ENCODE measurements at regions not wholly inside any gene's neighbourhood (a gene's known extent, or its start where the extent isn't known, plus 50 kb on each side); places are given as distances from the start of the nearest gene placed in this dataset.
A peak's percentile ranks its signal among the peaks of the same experiment; 100 is the strongest.
"Not testable (repeated sequence)": the region's sequence is repeated elsewhere in the genome, so short reads cannot be mapped to it uniquely, and the experiment has no call there.

DNA sequence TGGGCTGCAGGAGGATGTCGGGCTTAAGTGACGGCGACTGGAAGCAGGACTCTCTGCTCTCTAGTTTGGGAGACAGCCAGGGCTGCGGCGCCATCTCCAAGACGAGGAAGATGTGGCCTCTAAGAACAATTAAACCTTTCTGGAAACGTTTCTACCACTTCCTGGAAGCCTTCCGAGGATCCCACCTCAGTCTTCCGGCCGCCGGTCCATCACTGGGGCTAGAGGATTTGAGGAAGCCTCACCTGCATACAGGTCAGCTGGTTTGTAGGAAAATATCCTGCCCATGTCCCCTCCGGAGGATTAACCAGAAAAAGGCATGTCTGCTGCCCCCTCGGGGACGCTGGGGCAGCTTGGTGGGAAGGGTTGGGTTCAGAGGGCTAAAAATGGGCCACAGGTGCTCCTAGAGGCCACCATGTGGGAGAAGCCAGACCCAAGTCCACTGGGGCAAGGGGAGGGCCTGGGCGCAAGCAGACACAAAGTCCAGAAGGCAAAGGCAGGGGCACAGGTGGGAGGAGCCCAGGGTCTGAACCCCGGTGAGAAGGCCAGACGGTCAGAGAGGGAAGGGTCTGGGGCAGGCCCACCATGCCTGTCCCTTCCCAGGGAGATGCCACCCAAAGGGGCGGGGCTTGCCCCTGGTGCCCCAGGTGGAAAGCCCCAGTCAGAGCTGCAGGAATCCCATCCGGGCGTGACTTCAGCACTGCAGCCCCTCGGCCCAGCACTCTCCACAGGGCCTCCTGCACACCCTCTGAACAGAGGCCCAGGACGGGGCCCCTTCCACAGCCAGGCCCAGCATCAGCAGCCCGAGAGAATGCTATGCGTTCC lies 82.2 kb upstream of the ID2 start:
- no peak for DNase-seq

DNA sequence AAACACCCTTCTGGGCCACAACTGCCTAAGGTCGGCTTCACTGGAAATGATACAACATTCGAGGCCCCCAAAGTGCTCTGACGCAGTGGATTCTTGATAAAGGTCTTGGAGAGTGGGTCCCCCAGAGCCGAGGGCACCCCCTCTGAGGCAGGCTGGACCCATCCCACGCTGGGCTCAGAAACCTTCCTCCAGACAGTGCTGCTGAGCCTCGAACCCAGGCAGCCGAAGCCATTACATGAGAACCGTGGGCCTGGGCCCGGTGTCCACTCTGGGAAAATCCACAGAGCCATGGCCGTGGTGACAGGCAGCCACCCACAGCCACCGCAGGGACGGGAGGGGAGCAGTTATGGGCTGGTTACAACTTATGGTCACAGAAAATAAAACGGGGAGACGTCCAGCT lies 81.4 kb upstream of the ID2 start:
- no peak for DNase-seq

DNA sequence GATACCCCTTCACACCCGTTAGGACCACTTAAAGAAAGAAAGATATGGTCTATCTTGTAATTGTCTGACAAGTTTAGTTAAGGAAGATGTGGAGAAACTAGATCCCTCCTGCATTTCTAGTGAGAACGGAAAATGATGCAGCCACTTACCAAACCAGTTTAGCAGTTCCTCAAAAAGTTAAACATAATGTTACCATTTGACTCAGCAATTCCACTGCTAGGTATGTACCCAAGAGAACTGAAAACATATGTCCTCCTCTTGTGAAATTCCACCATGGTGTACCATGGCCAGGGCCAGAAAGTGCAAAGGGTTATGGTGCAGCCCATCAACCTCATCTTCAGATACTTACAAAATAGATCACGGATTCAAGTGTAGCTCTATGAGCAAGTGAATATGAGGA lies 79.0 kb upstream of the ID2 start:
- no peak for DNase-seq

DNA sequence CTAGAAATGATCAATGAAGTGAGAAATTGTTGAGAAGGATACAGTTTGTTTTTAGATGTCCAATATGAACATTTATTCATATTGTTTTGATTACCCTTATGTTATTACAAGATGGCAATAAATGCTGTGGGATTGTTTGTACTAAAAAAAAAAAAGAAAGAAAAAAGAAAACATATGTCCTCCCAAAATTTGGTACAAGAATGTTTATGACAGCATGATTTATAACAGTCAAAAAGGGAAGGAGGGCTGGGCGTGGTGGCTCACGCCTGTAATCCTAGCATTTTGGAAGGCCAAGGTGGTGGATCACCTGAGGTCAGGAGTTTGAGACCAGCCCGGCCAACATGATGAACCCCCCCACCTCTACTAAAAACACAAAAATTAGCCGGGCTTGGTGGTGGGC lies 78.5 kb upstream of the ID2 start:
- not testable (repeated sequence) for DNase-seq

DNA sequence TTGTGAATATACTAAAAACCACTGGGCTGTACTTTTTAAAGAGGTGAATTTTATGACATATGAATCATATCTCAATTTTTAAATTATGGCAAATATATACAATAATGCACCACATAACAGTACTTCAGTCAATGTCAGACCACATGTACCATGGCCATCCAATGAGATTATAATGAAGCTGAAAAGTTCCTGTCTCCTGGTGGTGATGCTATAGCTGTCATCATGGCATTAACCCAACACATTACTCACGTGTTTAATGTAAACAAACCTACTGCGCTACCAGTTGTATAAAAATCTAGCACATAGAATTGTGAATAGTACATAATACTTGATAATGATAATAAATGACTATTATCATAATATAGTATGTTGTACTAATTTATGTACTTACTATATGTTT lies 77.6 kb upstream of the ID2 start:
- DNase-seq = no peak

DNA sequence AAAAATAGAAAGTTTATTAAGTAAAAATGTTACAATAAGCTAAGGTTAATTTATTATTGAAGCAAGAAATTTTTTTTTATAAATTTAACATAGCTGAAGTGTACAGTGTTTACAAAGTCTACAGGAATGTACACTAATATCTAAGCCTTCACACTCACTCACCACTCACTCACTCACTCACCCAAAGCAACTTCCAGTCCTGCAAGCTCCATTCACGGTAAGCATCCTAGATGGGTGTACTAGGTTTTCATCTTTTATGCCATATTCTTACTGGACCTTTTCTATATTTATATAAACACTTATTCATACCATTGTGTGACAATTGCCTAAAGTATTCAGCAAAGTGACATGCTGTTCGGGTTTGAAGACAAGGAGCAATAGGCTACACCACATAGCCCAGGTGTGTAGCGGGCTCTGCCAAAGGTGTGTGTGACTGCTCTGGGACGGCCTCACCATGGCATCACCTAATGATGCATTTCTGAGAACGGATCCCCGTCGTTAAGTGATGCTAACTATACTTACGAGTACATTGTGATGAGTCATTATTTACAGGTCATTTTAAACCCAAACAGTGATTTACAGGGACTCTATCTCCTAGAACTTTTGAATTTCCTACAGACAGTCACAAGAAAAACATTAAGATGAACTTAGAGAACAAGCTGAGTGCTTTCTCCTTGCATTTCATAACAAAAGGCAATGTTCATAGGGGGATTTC lies 76.3 kb upstream of the ID2 start:
- peak; percentile 14 for DNase-seq

DNA sequence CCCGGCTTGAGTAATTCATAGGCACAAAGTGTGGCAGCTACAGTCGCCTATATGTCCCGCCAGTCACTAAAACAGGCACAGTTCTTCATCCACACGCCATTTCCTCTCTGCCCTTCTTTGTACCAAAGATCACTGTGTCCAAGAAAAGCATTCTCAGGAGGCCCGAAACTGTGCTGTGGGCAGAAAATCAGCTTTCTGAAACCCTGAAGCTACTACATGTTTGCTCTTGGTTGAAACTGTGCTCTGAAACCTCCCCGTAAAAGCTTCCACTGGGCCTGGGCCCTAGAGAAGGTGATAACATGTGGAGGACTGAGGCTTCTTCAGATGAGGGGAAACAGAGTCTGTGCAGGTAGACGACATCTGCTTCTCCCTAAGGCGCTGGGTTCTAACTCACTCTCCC lies 75.6 kb upstream of the ID2 start:
- DNase-seq = no peak

DNA sequence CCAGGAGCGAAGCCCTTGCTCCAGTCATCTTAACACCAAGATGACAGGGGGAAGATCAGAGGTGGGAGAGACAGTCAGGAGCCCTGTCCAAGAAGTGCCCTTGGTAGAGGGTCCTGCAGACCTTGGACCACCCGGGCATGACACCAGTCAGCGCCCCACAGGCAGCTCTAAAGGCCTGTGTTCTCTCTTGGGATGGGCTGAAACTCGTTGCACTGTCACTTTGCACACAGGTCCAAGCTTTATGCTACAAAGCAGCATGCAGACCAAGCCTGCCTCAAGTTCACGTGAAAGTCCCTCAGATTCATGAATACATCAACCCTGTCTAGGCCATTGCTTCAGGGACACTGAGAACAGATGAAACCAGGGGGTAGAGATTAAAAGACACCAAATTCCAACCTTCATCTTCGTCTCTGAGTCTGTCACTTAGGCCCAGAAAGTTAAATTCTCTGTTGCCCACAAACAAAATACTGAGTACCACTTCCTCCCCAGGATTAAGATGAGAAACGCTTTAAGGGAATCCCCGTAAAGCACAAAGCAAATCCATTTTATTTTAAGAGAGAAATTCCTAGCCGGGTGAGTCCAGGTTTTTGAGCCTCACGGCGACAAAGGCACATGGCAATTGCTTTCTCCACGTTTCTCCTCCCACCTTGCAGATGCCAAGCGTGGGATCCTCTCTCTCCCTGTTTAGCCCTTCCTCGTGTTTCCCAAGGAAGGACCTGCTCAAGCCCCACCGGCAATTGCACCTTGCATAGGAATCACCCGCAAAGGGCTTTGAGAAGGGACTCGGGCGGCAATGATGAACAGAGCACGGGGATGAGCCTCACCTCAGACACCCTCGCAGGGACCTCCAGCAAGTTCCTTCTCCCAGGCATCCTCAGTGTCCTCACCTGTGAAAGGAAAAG lies 75.0 kb upstream of the ID2 start:
- no peak for DNase-seq

DNA sequence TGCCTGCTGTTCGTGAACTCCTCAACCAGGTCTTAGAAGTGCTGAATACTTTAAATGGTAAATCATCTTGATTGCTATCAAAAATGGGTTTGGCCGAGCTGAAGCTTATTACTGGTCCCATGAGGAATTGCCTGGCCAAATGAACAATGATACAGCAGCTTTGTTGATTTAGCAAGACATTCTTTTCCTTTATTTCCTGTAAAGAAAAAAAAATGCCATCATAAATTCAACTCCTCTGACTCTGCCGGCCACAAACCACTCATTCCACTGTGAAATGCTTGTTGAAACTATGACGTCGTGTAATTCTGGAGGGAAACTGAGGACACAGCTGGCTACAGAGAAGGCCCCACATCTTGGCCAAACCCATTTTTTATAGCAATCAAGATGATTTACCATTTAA lies 74.2 kb upstream of the ID2 start:
- DNase-seq = peak; percentile 82

DNA sequence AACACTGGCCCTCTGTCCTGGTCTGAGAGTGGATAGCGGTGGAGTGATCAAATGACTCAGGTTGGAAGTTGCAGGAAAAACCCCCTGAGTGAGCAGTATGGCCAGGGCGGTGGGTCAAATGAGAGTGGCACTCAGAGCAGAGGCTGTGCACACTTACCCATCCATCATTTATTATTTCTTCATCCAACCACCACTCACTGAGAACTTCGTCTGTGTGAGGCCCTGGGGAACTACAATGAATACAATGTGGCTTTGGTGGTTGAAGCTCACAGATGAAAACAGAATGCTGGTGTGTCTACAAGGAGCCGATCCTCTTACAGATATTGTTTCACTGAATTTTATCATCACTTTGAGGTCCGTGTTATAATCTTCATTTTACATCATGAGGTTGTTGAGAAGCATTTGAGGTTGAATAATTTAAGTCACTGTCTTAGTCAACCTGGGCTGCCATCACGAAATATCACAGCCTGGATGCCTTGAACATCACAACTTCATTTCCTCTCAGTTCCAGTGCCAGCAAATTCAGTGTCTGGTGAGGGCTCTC lies 73.4 kb upstream of the ID2 start:
- DNase-seq = peak; percentile 77

DNA sequence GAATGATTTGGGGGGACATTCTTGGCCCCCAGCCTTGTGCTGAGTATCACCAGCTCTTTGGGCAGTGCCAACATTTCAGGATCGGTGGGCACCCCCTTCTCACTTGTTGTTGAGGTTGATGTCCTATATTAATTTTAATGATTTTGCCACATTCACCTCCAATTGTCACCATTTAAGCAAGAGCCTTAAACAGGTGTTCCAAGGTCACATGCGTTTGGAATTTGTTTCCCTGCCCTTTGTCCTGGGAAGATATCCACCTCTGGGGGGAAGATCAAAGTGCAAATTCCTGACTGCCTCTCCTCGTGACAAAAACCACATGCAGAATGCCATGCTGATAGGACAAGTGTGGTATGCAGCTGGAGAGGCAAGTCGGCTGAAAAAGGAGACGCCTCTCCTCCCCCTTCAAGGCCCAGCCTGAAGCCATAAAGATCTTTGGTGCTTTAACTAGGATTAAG lies 72.5 kb upstream of the ID2 start:
- peak; percentile 55 for DNase-seq

DNA sequence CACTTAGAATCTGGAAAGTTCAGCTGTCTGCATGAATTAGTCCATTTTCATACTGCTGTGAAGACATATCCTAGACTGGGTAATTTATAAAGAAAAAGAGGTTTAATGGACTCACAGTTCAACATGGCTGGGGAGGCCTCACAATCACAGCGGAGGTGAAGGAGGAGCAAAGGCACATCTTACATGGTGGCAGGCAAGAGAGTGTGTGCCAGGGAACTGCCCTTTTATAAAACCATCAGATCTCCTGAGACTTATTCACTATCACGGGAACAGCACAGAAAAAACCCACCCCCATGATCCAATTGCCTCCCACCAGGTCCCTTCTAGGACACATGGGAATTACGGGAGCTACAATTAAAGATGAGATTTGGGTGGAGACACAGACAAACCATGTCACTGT lies 71.1 kb upstream of the ID2 start:
- DNase-seq = not testable (repeated sequence)

DNA sequence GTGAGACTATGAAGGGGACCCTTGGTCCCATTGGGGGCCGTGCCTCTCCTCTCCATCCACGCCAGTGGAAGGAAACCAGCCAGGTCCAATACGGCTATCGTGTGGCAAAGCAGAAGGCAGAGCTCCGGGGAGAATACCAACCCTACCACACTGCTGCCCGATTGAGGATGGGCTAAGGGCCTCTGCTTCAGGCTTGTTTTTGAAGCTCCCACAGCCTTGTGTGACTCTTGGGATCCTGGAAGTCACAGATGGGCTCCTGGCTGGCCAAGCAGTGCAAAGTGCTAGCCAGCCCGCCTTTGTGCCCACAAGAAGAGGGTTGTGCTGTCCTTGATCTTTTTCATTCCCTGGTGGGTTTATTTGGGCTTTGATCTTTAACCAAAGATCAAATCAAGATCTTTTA lies 70.6 kb upstream of the ID2 start:
- DNase-seq = no peak

DNA sequence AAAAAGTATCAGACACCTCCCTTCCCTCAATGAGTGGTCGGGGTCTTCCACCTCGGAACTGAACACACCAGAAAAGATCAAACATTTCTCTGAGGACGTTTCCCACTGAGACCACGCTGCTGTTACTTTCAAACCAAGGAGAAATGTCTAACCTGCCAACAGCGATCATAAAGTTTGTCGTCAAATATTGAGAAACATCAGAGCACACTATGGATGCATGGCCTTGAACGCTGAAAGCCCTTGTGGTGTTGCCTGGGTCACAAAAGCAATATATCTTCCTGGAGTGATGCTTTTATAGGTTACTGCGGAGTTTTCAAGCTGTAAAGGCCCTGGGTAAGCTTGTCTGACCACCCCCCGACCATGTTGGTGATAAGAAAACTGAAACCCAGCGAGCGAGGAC lies 70.2 kb upstream of the ID2 start:
- no peak for DNase-seq

DNA sequence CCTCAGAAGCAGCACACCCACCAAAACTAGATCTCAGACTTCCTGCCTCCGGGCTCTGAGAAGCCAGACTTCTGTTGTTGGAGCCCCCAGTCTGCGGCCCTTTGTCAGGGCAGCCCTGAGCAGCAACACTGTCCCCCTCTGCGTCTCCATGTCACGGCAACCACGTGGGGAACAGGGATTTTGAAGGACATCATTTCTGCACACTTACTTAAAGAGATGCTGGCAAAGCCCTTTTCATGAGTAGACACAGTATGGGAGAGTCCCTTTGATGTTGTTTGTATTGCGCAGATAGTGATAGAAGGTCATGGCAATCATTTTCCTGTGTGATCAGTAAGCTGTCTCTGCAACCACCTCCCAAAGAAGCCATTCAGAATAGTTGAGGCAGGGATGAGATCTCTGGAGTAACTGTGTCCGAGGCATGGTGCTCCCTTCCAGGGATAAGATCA lies 69.1 kb upstream of the ID2 start:
- DNase-seq = no peak

DNA sequence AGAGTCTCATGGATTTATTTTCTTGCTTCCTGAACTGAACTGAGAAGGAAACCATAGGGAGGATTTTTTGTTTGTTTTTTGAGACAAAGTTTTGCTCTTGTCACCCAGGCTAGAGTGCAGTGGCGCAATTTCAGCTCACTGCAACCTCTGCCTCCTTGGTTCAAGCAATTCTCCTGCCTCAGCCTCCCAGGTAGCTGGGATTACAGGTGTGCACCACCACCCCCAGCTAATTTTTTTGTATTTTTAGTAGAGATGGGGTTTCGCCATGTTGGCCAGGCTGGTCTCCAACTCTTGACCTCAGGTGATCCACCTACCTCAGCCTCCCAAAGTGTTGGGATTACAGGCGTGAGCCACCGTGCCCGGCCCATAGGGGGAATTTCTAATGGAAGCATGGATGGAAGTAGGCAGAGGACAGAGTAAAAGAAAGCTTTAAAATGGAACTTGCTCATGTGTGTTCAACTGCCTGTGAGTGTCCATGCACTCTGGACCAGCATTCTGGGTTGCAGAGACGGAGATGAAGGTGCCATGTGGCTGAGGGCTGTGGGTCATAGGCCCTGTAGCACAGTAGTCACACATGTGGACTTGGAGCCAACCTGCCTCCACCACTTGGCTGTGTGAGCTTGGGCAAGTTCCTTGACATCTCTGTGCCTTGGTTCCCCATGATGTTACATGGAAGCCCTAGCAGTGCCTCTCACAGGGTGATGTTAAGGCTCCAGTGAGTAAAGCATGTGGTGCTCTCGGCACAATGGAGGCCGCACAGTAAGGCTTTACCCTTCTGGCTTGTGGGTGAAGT lies 68.5 kb upstream of the ID2 start:
- DNase-seq = not testable (repeated sequence)

DNA sequence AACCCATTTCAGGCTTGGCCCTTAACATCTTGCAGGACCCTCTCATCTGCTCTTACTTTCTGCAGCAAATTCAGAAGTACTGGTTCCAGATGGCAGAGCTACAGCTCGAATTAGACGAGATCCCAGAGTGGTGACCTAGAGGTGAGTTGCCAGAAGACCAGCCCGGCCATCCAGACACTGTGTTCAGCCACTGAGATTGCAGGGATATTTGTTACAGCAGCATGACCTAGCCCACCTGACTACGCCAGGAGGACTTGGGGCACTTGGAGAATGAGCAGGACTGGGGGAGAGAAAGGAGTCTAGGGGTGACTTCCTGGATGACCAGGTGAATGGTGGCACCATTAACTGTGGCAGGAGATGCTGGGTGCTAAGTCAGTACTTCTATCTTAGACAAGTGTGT lies 67.2 kb upstream of the ID2 start:
- no peak for DNase-seq

DNA sequence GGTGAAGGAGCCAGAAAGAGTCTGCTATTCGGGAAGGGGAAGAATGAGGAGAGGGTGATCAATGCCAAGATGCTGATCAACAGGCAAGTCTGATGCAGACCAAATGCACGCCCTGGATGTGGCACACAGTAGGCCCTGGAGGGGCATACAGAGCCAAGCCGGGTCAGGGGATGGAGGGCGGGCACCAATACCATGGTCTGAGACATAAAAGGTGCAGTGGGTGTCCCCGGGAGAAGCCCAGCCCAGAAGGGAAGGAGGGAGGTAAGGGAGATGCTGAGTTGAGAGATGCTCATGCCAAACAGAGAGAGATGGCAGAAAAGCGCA lies 66.6 kb upstream of the ID2 start:
- no peak for DNase-seq

DNA sequence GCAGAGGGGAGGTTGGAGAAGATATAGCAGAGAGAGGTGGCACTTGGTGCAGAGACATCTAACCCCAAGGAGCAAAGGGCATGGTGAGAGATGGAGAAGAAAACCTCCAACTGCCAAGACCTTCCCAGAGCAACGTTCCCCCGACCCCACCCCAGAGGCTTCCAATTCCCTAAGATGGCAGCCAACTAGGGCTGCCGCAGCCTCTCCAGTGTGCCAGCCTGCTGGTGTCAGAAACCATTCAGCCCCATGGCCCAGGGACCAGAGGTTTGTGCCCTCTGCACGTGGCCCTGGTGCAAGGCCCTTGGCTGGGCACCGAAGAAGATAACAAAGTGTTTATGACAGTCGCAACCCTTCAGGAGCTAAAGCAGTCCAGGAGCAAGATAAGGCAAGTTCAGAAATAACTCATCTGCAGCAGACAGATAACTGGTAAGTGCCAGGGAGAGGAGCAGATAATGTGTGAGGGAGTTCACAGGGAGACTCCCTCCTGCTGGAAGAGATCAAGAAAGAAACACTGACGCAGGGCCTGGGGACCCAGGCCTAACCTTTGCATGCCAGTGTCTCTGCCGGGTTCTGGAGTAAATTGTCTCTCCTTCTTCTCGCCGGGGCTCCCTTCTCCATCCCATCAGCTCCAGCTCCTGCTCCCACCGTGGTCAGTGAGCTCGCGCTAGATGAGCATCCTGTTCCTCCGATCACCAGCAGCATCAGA lies 66.1 kb upstream of the ID2 start:
- no peak for DNase-seq

DNA sequence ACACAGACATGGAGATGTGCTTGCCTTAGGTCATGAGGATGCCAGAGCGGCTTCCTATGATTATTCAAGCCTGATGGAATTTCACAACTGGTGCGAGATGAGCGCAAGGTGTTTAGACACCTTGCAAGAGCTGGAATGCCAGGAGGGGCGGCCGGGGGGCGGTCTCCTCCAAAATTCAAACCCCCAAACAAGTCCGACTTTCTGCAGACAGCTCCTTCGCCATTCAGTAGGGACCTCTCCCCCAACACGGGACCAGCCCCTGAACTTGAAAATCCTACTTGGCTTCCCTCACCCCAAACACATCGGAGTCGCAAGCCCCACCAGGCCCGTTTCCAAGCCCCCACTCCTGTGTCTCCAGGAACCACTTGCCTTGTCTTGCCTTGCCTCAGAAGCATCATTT lies 64.8 kb upstream of the ID2 start:
- no peak for DNase-seq

DNA sequence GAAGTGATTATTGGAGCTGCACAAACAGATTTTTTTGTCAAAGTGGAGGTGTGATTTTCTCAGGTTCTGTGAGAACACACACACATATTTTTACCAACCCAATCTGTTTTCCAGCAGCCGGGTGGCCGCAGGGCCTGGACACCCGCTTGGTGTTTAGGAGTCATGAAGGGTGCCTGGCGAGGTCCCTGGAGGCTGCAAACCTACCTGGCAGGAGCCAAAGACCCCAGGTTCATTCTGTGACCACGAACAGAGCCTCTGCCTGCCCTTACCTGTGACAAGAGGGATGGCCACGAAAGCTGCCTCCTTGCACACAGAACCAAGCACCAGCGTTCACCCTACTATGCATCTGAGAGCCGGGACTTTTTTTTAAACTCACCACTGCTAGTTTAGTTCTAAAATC lies 64.3 kb upstream of the ID2 start:
- DNase-seq = no peak

Data from fibroblast of skin of scalp (primary cell).